Upper lobe of right lung (tissue), 1 donor: ENCODE measurements at regions not wholly inside any gene's neighbourhood (a gene's known extent, or its start where the extent isn't known, plus 50 kb on each side); places are given as distances from the start of the nearest gene placed in this dataset.

ENCODE experiments used
- ATAC-seq: fragments of 200-7000 bp; cut with Tn5 transposase; one replicate; pipeline ENCODE4 v1.9.1; 2020; ENCODE audit warnings: mild to moderate bottlenecking, moderate library complexity
- DNase-seq: peaks from one replicate; pipeline ENCODE4 v3.0.0-alpha.2; 2020
- H3K27ac ChIP-seq: fragments of 200-600 bp; one replicate; pipeline ENCODE4 v1.8.0; 2022
- H3K27me3 ChIP-seq: fragments of 200-600 bp; one replicate; pipeline ENCODE4 v1.8.0; 2022; ENCODE audit warnings: mild to moderate bottlenecking
- H3K36me3 ChIP-seq: fragments of 200-600 bp; one replicate; pipeline ENCODE4 v1.8.0; 2022
- H3K4me1 ChIP-seq: fragments of 200-600 bp; one replicate; pipeline ENCODE4 v1.8.0; 2022
- H3K4me3 ChIP-seq: fragments of 200-600 bp; one replicate; pipeline ENCODE4 v1.8.0; 2022; ENCODE audit warnings: mild to moderate bottlenecking
- H3K9me3 ChIP-seq: fragments of 200-600 bp; one replicate; pipeline ENCODE4 v1.8.0; 2022
- intact Hi-C: fragments of 100-400 bp; cut with DNase I; formaldehyde crosslinking; loops from one replicate; pipeline ENCODE4 v1.11.0; 2022
- TF ChIP-seq, protein P1 (sequence below): fragments of 200-600 bp; IDR thresholded peaks from one replicate; pipeline ENCODE4 v1.8.0; 2022; ENCODE audit warnings: antibody characterized with exemption
- donor health status: DM: no; HTN: yes; CAD: no; lungs with severe emphysema.

DNA sequence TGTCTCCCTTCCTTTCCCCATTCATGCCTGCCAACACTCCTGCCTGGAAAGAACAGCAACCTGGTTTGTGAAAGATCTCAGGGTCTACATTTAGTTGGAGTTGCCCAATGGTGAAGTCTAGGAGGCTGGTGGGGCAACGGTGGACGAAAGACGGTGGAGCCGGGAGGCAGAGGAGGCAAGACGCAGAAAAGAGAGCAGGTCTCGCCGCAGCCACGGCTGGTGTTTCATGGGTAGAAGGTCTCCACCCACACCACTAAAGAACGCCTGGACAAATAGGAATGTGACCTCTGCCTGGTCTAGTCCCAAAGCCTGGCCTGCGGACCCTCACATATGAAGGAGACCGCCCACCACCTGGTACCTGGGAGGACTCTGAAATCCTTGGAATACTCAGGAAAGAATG, 185.6 kb downstream of the ALG10 start:
- no peak for DNase-seq

DNA sequence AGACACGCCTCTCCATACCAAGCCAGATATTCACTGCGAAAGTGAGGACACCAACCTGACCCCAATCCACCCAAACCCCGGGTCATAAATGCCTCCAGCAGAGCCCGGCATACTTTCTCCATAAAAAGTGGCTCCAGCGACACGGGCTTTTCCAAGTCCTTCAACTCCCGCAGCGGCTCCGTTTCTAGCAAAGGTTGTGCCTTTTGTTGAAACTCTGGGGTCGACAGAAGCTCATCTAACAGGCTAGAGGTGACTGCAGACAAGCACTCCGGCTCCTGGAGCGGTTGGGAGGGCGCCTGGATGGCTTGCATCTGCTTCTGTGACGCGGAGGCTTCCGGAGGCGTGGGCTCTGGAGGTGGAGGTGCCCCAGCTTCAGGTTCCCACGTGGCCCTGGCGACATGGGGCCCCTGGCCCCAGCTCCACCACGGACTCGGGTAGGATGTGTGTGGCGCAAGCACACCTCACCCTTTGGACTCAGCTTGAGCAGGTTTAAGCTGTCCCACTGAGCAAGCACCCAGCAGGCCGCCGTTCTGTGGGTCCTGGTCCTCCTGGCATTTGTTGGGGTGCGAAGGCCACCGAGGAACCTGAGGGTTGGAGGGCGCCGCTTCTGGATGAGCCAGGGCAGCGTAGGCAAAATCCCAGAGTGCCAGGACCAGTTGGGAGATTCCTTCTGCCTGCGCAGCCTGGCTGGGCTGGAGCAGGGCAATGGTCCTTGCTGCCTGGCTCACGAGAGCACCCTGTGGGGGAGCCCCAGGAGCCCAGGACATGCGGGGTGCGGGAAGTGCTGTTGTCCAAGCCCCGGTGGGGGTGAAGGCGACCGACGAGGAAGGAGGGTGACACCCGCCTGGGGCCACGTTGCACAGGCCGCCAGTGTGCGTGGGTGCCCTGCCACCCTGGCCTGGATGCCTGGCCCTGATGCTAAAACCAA, 186.3 kb downstream of the ALG10 start:
- intact Hi-C loops: no loop called here

More for the DNA sequence above, 185.6 kb downstream of the ALG10 start:
- Histone ChIP-seq H3K27ac (no peak overlapping the region), H3K4me3 (no peak overlapping the region), H3K27me3 (no peaks in the 10 kb centered on the region), H3K4me1 (no peaks in the 10 kb centered on the region), H3K36me3 (no peaks in the 10 kb centered on the region), H3K9me3 (no peaks in the 10 kb centered on the region)
- ATAC-seq: no peak
- intact Hi-C loops: no loop called here
- TF ChIP-seq, protein P1, sequence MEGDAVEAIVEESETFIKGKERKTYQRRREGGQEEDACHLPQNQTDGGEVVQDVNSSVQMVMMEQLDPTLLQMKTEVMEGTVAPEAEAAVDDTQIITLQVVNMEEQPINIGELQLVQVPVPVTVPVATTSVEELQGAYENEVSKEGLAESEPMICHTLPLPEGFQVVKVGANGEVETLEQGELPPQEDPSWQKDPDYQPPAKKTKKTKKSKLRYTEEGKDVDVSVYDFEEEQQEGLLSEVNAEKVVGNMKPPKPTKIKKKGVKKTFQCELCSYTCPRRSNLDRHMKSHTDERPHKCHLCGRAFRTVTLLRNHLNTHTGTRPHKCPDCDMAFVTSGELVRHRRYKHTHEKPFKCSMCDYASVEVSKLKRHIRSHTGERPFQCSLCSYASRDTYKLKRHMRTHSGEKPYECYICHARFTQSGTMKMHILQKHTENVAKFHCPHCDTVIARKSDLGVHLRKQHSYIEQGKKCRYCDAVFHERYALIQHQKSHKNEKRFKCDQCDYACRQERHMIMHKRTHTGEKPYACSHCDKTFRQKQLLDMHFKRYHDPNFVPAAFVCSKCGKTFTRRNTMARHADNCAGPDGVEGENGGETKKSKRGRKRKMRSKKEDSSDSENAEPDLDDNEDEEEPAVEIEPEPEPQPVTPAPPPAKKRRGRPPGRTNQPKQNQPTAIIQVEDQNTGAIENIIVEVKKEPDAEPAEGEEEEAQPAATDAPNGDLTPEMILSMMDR: no peak

DNA sequence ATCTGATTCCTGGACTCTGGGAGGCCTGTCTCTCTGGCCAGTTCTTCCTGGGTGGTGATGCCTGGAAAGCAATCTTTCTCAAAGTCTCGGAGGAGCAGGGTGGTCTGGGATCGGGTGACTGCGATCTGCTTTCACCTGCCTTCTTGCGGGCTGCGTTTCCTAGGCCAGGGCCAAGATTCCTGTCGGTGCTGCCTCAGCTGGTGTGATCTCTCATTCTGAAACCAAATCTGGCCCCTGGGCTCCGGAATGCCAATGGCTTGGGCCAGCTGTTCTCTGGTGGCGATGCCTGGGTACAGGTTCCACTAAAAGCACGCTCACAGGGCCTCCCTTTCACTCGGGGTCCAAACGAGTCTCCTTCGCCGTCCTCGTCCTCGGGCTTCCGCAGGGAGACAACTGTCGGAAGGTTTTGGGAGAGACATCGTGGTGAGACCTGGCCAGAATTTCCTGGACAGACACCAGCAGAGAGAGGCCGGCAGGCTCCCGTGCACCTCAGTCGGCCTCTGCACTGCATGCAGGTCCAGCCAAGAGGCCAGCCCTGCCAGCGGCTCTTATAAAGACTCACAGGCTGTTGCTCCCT, 187.1 kb downstream of the ALG10 start:
- intact Hi-C loops: no loop called here
- ATAC-seq (no peak), DNase-seq (no peak)
- TF ChIP-seq, protein P1: no peak
- Histone ChIP-seq H3K27ac (no peak overlapping the region), H3K4me1 (no peaks in the 10 kb centered on the region), H3K36me3 (no peaks in the 10 kb centered on the region), H3K9me3 (no peaks in the 10 kb centered on the region), H3K27me3 (no peaks in the 10 kb centered on the region), H3K4me3 (no peak overlapping the region)

More for the DNA sequence above, 186.3 kb downstream of the ALG10 start:
- no peaks in the 10 kb centered on the region for H3K4me1 ChIP-seq
- no peaks in the 10 kb centered on the region for H3K9me3 ChIP-seq
- no peak for ATAC-seq
- no peaks in the 10 kb centered on the region for H3K27me3 ChIP-seq
- H3K36me3 ChIP-seq: no peaks in the 10 kb centered on the region
- TF ChIP-seq, protein P1: no peak
- no peak overlapping the region for H3K27ac ChIP-seq
- no peak overlapping the region for H3K4me3 ChIP-seq
- no peak for DNase-seq

DNA sequence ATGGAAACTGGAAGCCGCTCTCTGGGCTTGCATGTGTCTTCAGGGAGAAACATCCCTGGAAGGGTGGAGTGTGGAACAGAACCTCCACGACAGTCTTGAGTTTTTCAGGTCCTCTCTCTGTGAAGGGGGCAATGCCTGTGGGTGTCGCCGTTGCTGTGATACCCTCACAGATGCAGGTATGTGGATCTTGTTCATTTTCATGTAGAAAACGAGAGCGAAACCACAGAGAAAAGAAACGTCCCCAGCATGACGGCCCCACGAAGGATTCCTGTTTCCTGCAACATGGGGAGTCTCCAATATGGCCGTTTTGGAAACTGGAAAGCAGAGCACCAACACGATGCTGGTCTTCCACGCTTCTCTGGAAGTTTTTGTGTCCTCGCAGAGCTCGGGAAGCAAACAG, 187.9 kb downstream of the ALG10 start:
- H3K9me3 ChIP-seq: no peaks in the 10 kb centered on the region
- no peaks in the 10 kb centered on the region for H3K36me3 ChIP-seq
- TF ChIP-seq, protein P1: no peak
- H3K4me1 ChIP-seq: no peaks in the 10 kb centered on the region
- ATAC-seq (no peak), DNase-seq (no peak)
- intact Hi-C loops: no loop called here
- no peak overlapping the region for H3K4me3 ChIP-seq
- no peaks in the 10 kb centered on the region for H3K27me3 ChIP-seq
- H3K27ac ChIP-seq: no peak overlapping the region

DNA sequence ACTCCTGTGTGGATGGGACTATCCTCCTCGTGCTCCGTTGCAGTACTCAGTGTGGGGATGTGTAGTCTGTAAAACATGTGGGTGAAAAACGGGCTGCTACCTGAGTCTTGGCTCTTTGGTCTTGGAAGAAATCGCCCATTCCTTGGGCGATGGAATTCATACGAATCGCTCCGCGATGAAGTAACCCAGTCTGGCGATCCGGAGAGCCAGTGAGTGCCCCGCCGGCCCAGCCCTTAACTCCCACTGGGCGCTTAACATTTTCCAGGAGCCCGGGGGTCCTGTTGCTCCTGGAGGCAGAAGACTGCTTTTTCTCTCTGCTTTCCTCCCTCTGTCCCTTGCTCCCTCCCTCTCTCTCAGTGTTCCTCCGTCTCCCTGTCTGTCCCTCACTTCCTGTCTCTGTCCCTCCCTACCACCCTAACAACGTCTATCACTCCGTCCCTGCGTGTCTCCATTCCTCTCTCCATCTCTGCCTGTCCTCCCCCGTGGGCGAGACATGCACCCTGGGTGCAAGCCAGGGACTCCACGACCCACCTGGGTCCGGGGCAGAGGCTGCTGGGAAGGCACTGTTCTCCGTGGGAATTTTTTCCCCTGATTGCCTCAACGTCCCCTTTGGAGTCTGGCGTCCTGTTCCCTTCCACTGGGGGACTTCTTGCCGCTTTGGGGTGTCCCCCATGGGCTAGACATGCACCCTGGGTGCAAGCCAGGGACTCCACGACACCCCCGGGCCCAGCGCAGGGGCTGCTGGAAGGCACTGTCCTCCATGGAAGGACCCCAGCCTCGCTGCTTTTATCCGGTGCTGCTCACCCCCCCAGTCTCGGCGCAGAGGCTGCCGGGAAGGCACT, 188.6 kb downstream of the ALG10 start:
- H3K4me3 ChIP-seq: no peak overlapping the region
- DNase-seq: no peak
- no peaks in the 10 kb centered on the region for H3K4me1 ChIP-seq
- no peaks in the 10 kb centered on the region for H3K27me3 ChIP-seq
- H3K36me3 ChIP-seq: no peaks in the 10 kb centered on the region
- intact Hi-C loops: no loop called here
- no peaks in the 10 kb centered on the region for H3K9me3 ChIP-seq
- H3K27ac ChIP-seq: no peak overlapping the region
- TF ChIP-seq, protein P1: no peak
- no peak for ATAC-seq
